NT2/D1 (cell line): ENCODE measurements at regions not wholly inside any gene's neighbourhood (a gene's known extent, or its start where the extent isn't known, plus 50 kb on each side); places are given as distances from the start of the nearest gene placed in this dataset.
"Not testable (repeated sequence)": the region's sequence is repeated elsewhere in the genome, so short reads cannot be mapped to it uniquely, and the experiment has no call there.

Experiments
- DNase-seq: peaks from one replicate; pipeline ENCODE4 v3.0.0-alpha.2; 2011; ENCODE audit warnings: low read depth, low spot score
- H3K27me3 ChIP-seq: 2 replicates; pipeline ENCODE4 v1.6.0; 2011; ENCODE audit warnings: mild to moderate bottlenecking; ENCODE audit not compliant: insufficient read length, insufficient read depth
- H3K36me3 ChIP-seq: 2 replicates; pipeline ENCODE4 v1.6.1; 2011; ENCODE audit warnings: mild to moderate bottlenecking, low read length, mixed read lengths; ENCODE audit not compliant: insufficient read depth, insufficient read length
- H3K4me1 ChIP-seq: 2 replicates; pipeline ENCODE4 v1.5.1; 2011; ENCODE audit not compliant: insufficient read depth, insufficient read length
- H3K4me3 ChIP-seq: 2 replicates; pipeline ENCODE4 v1.5.1; 2011; ENCODE audit warnings: low read depth; ENCODE audit not compliant: insufficient read length
- H3K9ac ChIP-seq: 2 replicates; pipeline ENCODE4 v1.6.0; 2011; ENCODE audit warnings: low read depth; ENCODE audit not compliant: insufficient read length
- H3K9me3 ChIP-seq: 2 replicates; pipeline ENCODE4 v1.5.1; 2011; ENCODE audit warnings: mild to moderate bottlenecking, low read length; ENCODE audit not compliant: insufficient read depth
- SUZ12 ChIP-seq: IDR thresholded peaks from 2 replicates; pipeline ENCODE4 v1.6.1; 2011; ENCODE audit not compliant: insufficient read length, insufficient read depth; ENCODE audit errors: extremely low read depth
- YY1 ChIP-seq: IDR thresholded peaks from 2 replicates; pipeline ENCODE4 v1.6.1; 2011; ENCODE audit not compliant: insufficient read length, insufficient read depth
- ZNF274 ChIP-seq: IDR thresholded peaks from 2 replicates; pipeline ENCODE4 v1.6.1; 2011; ENCODE audit warnings: mild to moderate bottlenecking, low read depth, low read length

- DNase-seq, result no peak
- Histone ChIP-seq H3K9ac (no peak overlapping the region), H3K4me1 (no peaks in the 10 kb centered on the region), H3K9me3 (0 out of 2 replicates have a peak, but pooled peaks cover 5% of the 10 kb centered on the region), H3K36me3 (no peaks in the 10 kb centered on the region), H3K27me3 (no peaks in the 10 kb centered on the region), H3K4me3 (no peak overlapping the region)
- no peak for TF ChIP-seq SUZ12
- TF ChIP-seq ZNF274, result no peak
- no peak for TF ChIP-seq YY1
Measured at GRCh38 chr2:42999856-43000241, 207.5 kb upstream of the HAAO start.

- H3K4me3 ChIP-seq, result no peak overlapping the region
- TF ChIP-seq YY1, result no peak
- TF ChIP-seq SUZ12, result no peak
- no peak for DNase-seq
- H3K4me1 ChIP-seq, result no peaks in the 10 kb centered on the region
- H3K27me3 ChIP-seq, result no peaks in the 10 kb centered on the region
- no peaks in the 10 kb centered on the region for H3K36me3 ChIP-seq
- 0 out of 2 replicates have a peak, but pooled peaks cover 5% of the 10 kb centered on the region for H3K9me3 ChIP-seq
- H3K9ac ChIP-seq, result no peak overlapping the region
Measured at GRCh38 chr2:42999391-42999841, 207.0 kb upstream of the HAAO start.

GRCh38 chr2:42998721-42999120 is 206.3 kb upstream of the HAAO start:
- Histone ChIP-seq H3K9ac (no peak overlapping the region), H3K4me3 (no peak overlapping the region), H3K4me1 (no peaks in the 10 kb centered on the region), H3K9me3 (0 out of 2 replicates have a peak, but pooled peaks cover 5% of the 10 kb centered on the region), H3K36me3 (no peaks in the 10 kb centered on the region), H3K27me3 (no peaks in the 10 kb centered on the region)
- TF ChIP-seq YY1 (no peak), SUZ12 (no peak), ZNF274 (no peak)
- no peak for DNase-seq

GRCh38 chr2:42996528-42996927 is 204.1 kb upstream of the HAAO start:
- H3K4me3 ChIP-seq, result no peak overlapping the region
- TF ChIP-seq ZNF274 (no peak), YY1 (no peak), SUZ12 (no peak)
- H3K36me3 ChIP-seq, result no peaks in the 10 kb centered on the region
- DNase-seq, result no peak
- H3K9me3 ChIP-seq, result 0 out of 2 replicates have a peak, but pooled peaks cover 5% of the 10 kb centered on the region
- no peak overlapping the region for H3K9ac ChIP-seq
- H3K4me1 ChIP-seq, result no peaks in the 10 kb centered on the region
- H3K27me3 ChIP-seq, result no peaks in the 10 kb centered on the region

GRCh38 chr2:42995752-42996422 is 203.5 kb upstream of the HAAO start:
- TF ChIP-seq ZNF274 (no peak), YY1 (no peak), SUZ12 (no peak)
- Histone ChIP-seq H3K36me3 (no peaks in the 10 kb centered on the region), H3K4me3 (no peak overlapping the region), H3K9me3 (0 out of 2 replicates have a peak, but pooled peaks cover 5% of the 10 kb centered on the region), H3K9ac (no peak overlapping the region), H3K27me3 (no peaks in the 10 kb centered on the region), H3K4me1 (no peaks in the 10 kb centered on the region)
- no peak for DNase-seq

- not testable (repeated sequence) for H3K9ac ChIP-seq, H3K9me3 ChIP-seq, H3K36me3 ChIP-seq, H3K4me3 ChIP-seq, DNase-seq, H3K4me1 ChIP-seq, H3K27me3 ChIP-seq
Measured at GRCh38 chr2:42989283-42990081, 197.1 kb upstream of the HAAO start.

GRCh38 chr2:42988055-42988454 is 195.7 kb upstream of the HAAO start:
- not testable (repeated sequence) for DNase-seq, H3K4me1 ChIP-seq, H3K9ac ChIP-seq

More at GRCh38 chr2:42988055-42988454, 195.7 kb upstream of the HAAO start:
- H3K4me3 ChIP-seq, H3K36me3 ChIP-seq, H3K9me3 ChIP-seq, H3K27me3 ChIP-seq: not testable (repeated sequence)
